ENCODE measurements at regions not wholly inside any gene's neighbourhood (a gene's known extent, or its start where the extent isn't known, plus 50 kb on each side); places are given as distances from the start of the nearest gene placed in this dataset.

- no peaks in the 10 kb centered on the region for H3K36me3 Mint-ChIP-seq
- no peak overlapping the region for H3K27ac Mint-ChIP-seq
- TF ChIP-seq CTCF (conservative IDR thresholded peaks at IDR 0.05): no peak
- no peak overlapping the region for H3K4me3 Mint-ChIP-seq
- DNase-seq (ENCODE audit: extremely low spot score, unreplicated experiment): no peak
- no peaks in the 10 kb centered on the region for H3K9me3 Mint-ChIP-seq
- H3K27me3 Mint-ChIP-seq: peaks cover 5% of the 10 kb centered on the region
- H3K4me1 Mint-ChIP-seq (ENCODE audit: unreplicated experiment): no peaks in the 10 kb centered on the region
Observed at GRCh38 chr2:2591542-2591940, 260.5 kb upstream of the MYT1L start.

GRCh38 chr2:2590841-2591541 lies 259.9 kb upstream of the MYT1L start:
- H3K4me1 Mint-ChIP-seq (ENCODE audit: unreplicated experiment): no peaks in the 10 kb centered on the region
- no peaks in the 10 kb centered on the region for H3K9me3 Mint-ChIP-seq
- H3K4me3 Mint-ChIP-seq: no peak overlapping the region
- TF ChIP-seq CTCF (conservative IDR thresholded peaks at IDR 0.05): no peak
- no peak for DNase-seq (ENCODE audit: extremely low spot score, unreplicated experiment)
- H3K36me3 Mint-ChIP-seq: no peaks in the 10 kb centered on the region
- no peak overlapping the region for H3K27ac Mint-ChIP-seq
- peaks cover 5% of the 10 kb centered on the region for H3K27me3 Mint-ChIP-seq

GRCh38 chr2:2590141-2590540 lies 259.1 kb upstream of the MYT1L start:
- no peak for DNase-seq (ENCODE audit: extremely low spot score, unreplicated experiment)
- Mint-ChIP-seq H3K36me3 (no peaks in the 10 kb centered on the region), H3K4me1 (ENCODE audit: unreplicated experiment) (no peaks in the 10 kb centered on the region), H3K9me3 (no peaks in the 10 kb centered on the region), H3K27ac (no peak overlapping the region), H3K4me3 (no peak overlapping the region), H3K27me3 (peaks cover 5% of the 10 kb centered on the region)
- no peak for TF ChIP-seq CTCF (conservative IDR thresholded peaks at IDR 0.05)

GRCh38 chr2:2588777-2589176 lies 257.7 kb upstream of the MYT1L start:
- Mint-ChIP-seq H3K9me3 (no peaks in the 10 kb centered on the region), H3K4me3 (no peak overlapping the region), H3K4me1 (ENCODE audit: unreplicated experiment) (no peaks in the 10 kb centered on the region), H3K27ac (no peak overlapping the region), H3K27me3 (peaks cover 5% of the 10 kb centered on the region), H3K36me3 (no peaks in the 10 kb centered on the region)
- DNase-seq (ENCODE audit: extremely low spot score, unreplicated experiment): no peak
- no peak for TF ChIP-seq CTCF (conservative IDR thresholded peaks at IDR 0.05)

- peaks cover 16% of the 10 kb centered on the region for H3K27me3 Mint-ChIP-seq
- no peak overlapping the region for H3K4me3 Mint-ChIP-seq
- no peaks in the 10 kb centered on the region for H3K9me3 Mint-ChIP-seq
- no peaks in the 10 kb centered on the region for H3K36me3 Mint-ChIP-seq
- no peak for TF ChIP-seq CTCF (conservative IDR thresholded peaks at IDR 0.05)
- no peak for DNase-seq (ENCODE audit: extremely low spot score, unreplicated experiment)
- no peaks in the 10 kb centered on the region for H3K4me1 Mint-ChIP-seq (ENCODE audit: unreplicated experiment)
- H3K27ac Mint-ChIP-seq: no peak overlapping the region
Observed at GRCh38 chr2:2587354-2587753, 256.3 kb upstream of the MYT1L start.

- Mint-ChIP-seq H3K36me3 (no peaks in the 10 kb centered on the region), H3K27me3 (peaks cover 18% of the 10 kb centered on the region), H3K4me1 (ENCODE audit: unreplicated experiment) (no peaks in the 10 kb centered on the region), H3K27ac (no peak overlapping the region), H3K4me3 (no peak overlapping the region), H3K9me3 (no peaks in the 10 kb centered on the region)
- TF ChIP-seq CTCF (conservative IDR thresholded peaks at IDR 0.05): no peak
- no peak for DNase-seq (ENCODE audit: extremely low spot score, unreplicated experiment)
Observed at GRCh38 chr2:2586931-2587330, 255.9 kb upstream of the MYT1L start.
